IMR-90 (cell line): ENCODE measurements at regions not wholly inside any gene's neighbourhood (a gene's known extent, or its start where the extent isn't known, plus 50 kb on each side); places are given as distances from the start of the nearest gene placed in this dataset.

Experiments
- ATAC-seq: fragments of 200-7000 bp; cut with Tn5 transposase; 2 replicates; pipeline ENCODE4 v1.9.1; 2020; ENCODE audit warnings: low read depth, mild to moderate bottlenecking, moderate library complexity
- BruUV-seq: library from RNA; stranded (reverse); fragments of 400-500 nt; replicated peaks from 2 replicates; lab custom pipeline; 2021; lab: Mats Ljungman, UMichigan
- CTCF ChIA-PET: fragments of 300-600 bp; formaldehyde crosslinking; extraction: SDS; loops from one replicate; lab custom pipeline; 2021; ENCODE audit warnings: antibody characterized with exemption; lab: Yijun Ruan, JAX
- POLR2A ChIA-PET: fragments of 300-600 bp; sonication (Branson Sonifier 250); formaldehyde crosslinking; loops from one replicate; lab custom pipeline; 2022; ENCODE audit warnings: antibody characterized with exemption; ENCODE audit not compliant: unreplicated experiment; lab: Charles Lee
- DNase-seq: peaks from one replicate; pipeline ENCODE4 v3.0.0; 2013
- H2AFZ ChIP-seq: replicated peaks from 2 replicates; pipeline ENCODE3; 2013; ENCODE audit warnings: low read length, mild to moderate bottlenecking; ENCODE audit not compliant: poor library complexity
- H2AK5ac ChIP-seq: 2 replicates; pipeline ENCODE4 v1.6.1; 2013; ENCODE audit warnings: low read depth, low read length, inconsistent platforms
- H2AK9ac ChIP-seq: replicated peaks from 2 replicates; pipeline ENCODE3; 2013; ENCODE audit warnings: mild to moderate bottlenecking, low read depth, low read length, moderate library complexity; ENCODE audit not compliant: poor library complexity
- H2BK120ac ChIP-seq: 2 replicates; pipeline ENCODE4 v1.6.1; 2013; ENCODE audit warnings: low read depth, low read length, inconsistent platforms
- H2BK15ac ChIP-seq: 3 replicates; pipeline ENCODE4 v1.6.1; 2013; ENCODE audit warnings: low read depth, low read length, inconsistent platforms
- H2BK20ac ChIP-seq: 2 replicates; pipeline ENCODE4 v1.6.1; 2013; ENCODE audit warnings: low read depth, mild to moderate bottlenecking, inconsistent platforms, low read length, moderate library complexity
- H2BK5ac ChIP-seq: 2 replicates; pipeline ENCODE4 v1.6.1; 2013; ENCODE audit warnings: mild to moderate bottlenecking, low read depth, low read length, inconsistent platforms; ENCODE audit not compliant: poor library complexity, severe bottlenecking
- H3K14ac ChIP-seq: replicated peaks from 2 replicates; pipeline ENCODE4 v1.6.1; 2013; ENCODE audit warnings: low read depth, low read length, inconsistent platforms
- H3K18ac ChIP-seq: 2 replicates; pipeline ENCODE4 v1.6.1; 2013; ENCODE audit warnings: low read depth, low read length, control low read depth
- H3K23ac ChIP-seq: 2 replicates; pipeline ENCODE4 v1.6.1; 2013; ENCODE audit warnings: low read depth, low read length, inconsistent platforms
- H3K27ac ChIP-seq: 2 replicates; pipeline ENCODE4 v1.5.1; 2013; ENCODE audit warnings: mild to moderate bottlenecking, control low read depth, low read length; ENCODE audit not compliant: insufficient read depth
- H3K27me3 ChIP-seq: 2 replicates; pipeline ENCODE4 v1.6.1; 2013; ENCODE audit warnings: low read length; ENCODE audit not compliant: control insufficient read depth, insufficient read depth
- H3K36me3 ChIP-seq: 2 replicates; pipeline ENCODE4 v1.6.1; 2013; ENCODE audit warnings: low read length, mixed read lengths; ENCODE audit not compliant: control insufficient read depth, insufficient read depth
- H3K4ac ChIP-seq: 2 replicates; pipeline ENCODE4 v1.6.1; 2013; ENCODE audit warnings: low read depth, low read length, inconsistent platforms
- H3K4me1 ChIP-seq: 2 replicates; pipeline ENCODE4 v1.6.1; 2013; ENCODE audit warnings: low read length, mixed read lengths; ENCODE audit not compliant: control insufficient read depth, insufficient read depth
- H3K4me2 ChIP-seq: 2 replicates; pipeline ENCODE4 v1.6.1; 2013; ENCODE audit warnings: low read depth, mild to moderate bottlenecking, control low read depth, low read length, moderate library complexity
- H3K4me3 ChIP-seq: 2 replicates; pipeline ENCODE4 v1.5.1; 2013; ENCODE audit warnings: low read depth, mild to moderate bottlenecking, control low read depth, low read length, moderate library complexity; ENCODE audit not compliant: insufficient read depth
- H3K56ac ChIP-seq: 2 replicates; pipeline ENCODE4 v1.6.1; 2013; ENCODE audit warnings: low read length, inconsistent platforms; ENCODE audit not compliant: insufficient read depth; ENCODE audit errors: extremely low read depth
- H3K79me1 ChIP-seq, 2 experiments: 2 replicates each; pipeline ENCODE4 v1.6.1; 2013; ENCODE audit warnings: low read length in 2 of 2, inconsistent platforms in 1 of 2, low read depth in 1 of 2
- H3K9ac ChIP-seq: 2 replicates; pipeline ENCODE4 v1.6.1; 2013; ENCODE audit warnings: low read depth, low read length, control low read depth
- H3K9me1 ChIP-seq: 2 replicates; pipeline ENCODE4 v1.6.1; 2013; ENCODE audit warnings: low read length, inconsistent platforms; ENCODE audit not compliant: insufficient read depth
- H3K9me3 ChIP-seq: 2 replicates; pipeline ENCODE4 v1.6.1; 2013; ENCODE audit warnings: low read length; ENCODE audit not compliant: control insufficient read depth, insufficient read depth
- H4K20me1 ChIP-seq: 2 replicates; pipeline ENCODE4 v1.6.1; 2013; ENCODE audit warnings: low read length, inconsistent platforms; ENCODE audit not compliant: insufficient read depth
- H4K5ac ChIP-seq: 2 replicates; pipeline ENCODE4 v1.6.1; 2013; ENCODE audit warnings: mild to moderate bottlenecking, low read depth, low read length, control low read depth
- H4K8ac ChIP-seq, 2 experiments: 2 replicates each; pipeline ENCODE4 v1.6.1; 2013; ENCODE audit warnings: low read depth in 2 of 2, low read length in 2 of 2, control low read depth in 1 of 2, inconsistent platforms in 1 of 2
- H4K91ac ChIP-seq: 2 replicates; pipeline ENCODE4 v1.6.1; 2013; ENCODE audit warnings: low read depth, low read length, inconsistent platforms; ENCODE audit not compliant: insufficient read depth
- BHLHE40 ChIP-seq: fragments of 150-350 bp; IDR thresholded peaks from 2 replicates; pipeline ENCODE4 v1.6.1; 2016; ENCODE audit warnings: mild to moderate bottlenecking, low read depth, low read length
- CEBPB ChIP-seq: IDR thresholded peaks from 2 replicates; pipeline ENCODE4 v1.6.1; 2012; ENCODE audit warnings: low read depth, low read length, improper control_type of control experiment
- CHD1 ChIP-seq: IDR thresholded peaks from 2 replicates; pipeline ENCODE4 v1.6.1; 2012; ENCODE audit warnings: low read depth, low read length, improper control_type of control experiment
- CTCF ChIP-seq: conservative IDR thresholded peaks from 2 replicates; pipeline ENCODE4 v1.5.1; 2012; ENCODE audit warnings: mild to moderate bottlenecking, low read depth, low read length, improper control_type of control experiment
- ELK1 ChIP-seq: fragments of 150-350 bp; IDR thresholded peaks from 2 replicates; pipeline ENCODE4 v1.6.1; 2016; ENCODE audit warnings: low read depth, mild to moderate bottlenecking, low read length, moderate library complexity, borderline replicate concordance
- FOS ChIP-seq: fragments of 150-350 bp; IDR thresholded peaks from 2 replicates; pipeline ENCODE4 v1.6.1; 2016; ENCODE audit warnings: low read depth, low read length
- MAFK ChIP-seq: IDR thresholded peaks from 2 replicates; pipeline ENCODE4 v1.6.1; 2012; ENCODE audit warnings: low read depth, low read length, improper control_type of control experiment
- MAZ ChIP-seq: IDR thresholded peaks from 2 replicates; pipeline ENCODE4 v1.6.1; 2012; ENCODE audit warnings: low read depth, mild to moderate bottlenecking, low read length, improper control_type of control experiment, moderate library complexity, borderline replicate concordance
- MXI1 ChIP-seq: IDR thresholded peaks from 2 replicates; pipeline ENCODE4 v1.6.1; 2012; ENCODE audit warnings: low read depth, mild to moderate bottlenecking, low read length, moderate library complexity, borderline replicate concordance
- POLR2A ChIP-seq: IDR thresholded peaks from 2 replicates; pipeline ENCODE4 v1.6.1; 2012; ENCODE audit warnings: mild to moderate bottlenecking, low read depth, low read length
- RCOR1 ChIP-seq: IDR thresholded peaks from 2 replicates; pipeline ENCODE4 v1.6.1; 2012; ENCODE audit warnings: mild to moderate bottlenecking, low read length, improper control_type of control experiment; ENCODE audit not compliant: insufficient replicate concordance
- RFX5 ChIP-seq: IDR thresholded peaks from 2 replicates; pipeline ENCODE4 v1.8.0; 2012; ENCODE audit warnings: low read depth, mild to moderate bottlenecking, low read length, moderate library complexity
- SMC3 ChIP-seq: fragments of 150-350 bp; IDR thresholded peaks from 2 replicates; pipeline ENCODE4 v1.6.1; 2016; ENCODE audit warnings: low read depth, mild to moderate bottlenecking, antibody characterized with exemption, low read length, moderate library complexity
- WGBS, 2 experiments: methylation state at CpG; one replicate each; pipeline versions ENCODE4 v1.1.5 to v1.1.7; 2013; ENCODE audit warnings: missing lambda C conversion rate in 2 of 2; ENCODE audit not compliant: insufficient read length in 1 of 2; ENCODE audit errors: extremely low coverage in 2 of 2; 5-methylcytosine and 5-hydroxymethylcytosine counted together
- dilution Hi-C: fragments of 300-500 bp; cut with HindIII; formaldehyde crosslinking; loops from one replicate; pipeline ENCODE4 v1.14.3; 2018; ENCODE audit warnings: low sequenced_read_pairs; ENCODE audit not compliant: unreplicated experiment
- in situ Hi-C: fragments of 300-500 bp; cut with MboI; formaldehyde crosslinking; loops from 3 replicates; pipeline ENCODE4 v1.14.3; 2019; ENCODE audit warnings: low sequenced_read_pairs, inconsistent platforms, mixed read lengths
- intact Hi-C: fragments of 100-400 bp; cut with micrococcal nuclease; formaldehyde crosslinking; loops from 2 replicates; pipeline ENCODE4 v1.10.0; 2022

GRCh38 chr12:16796168-16796567, 190.2 kb upstream of the LMO3 start:
- Histone ChIP-seq H3K36me3 (no peaks in the 10 kb centered on the region), H4K20me1 (no peaks in the 10 kb centered on the region), H3K27ac (no peak overlapping the region), H3K4ac (no peak overlapping the region), H2AFZ (no peak overlapping the region), H3K4me1 (no peaks in the 10 kb centered on the region), H3K23ac (no peak overlapping the region), H2BK5ac (no peak overlapping the region), H3K4me2 (no peak overlapping the region), H4K8ac (no peak overlapping the region), H2BK120ac (no peak overlapping the region), H4K5ac (no peak overlapping the region), H3K9me3 (peaks cover 6% of the 10 kb centered on the region), H3K56ac (no peak overlapping the region), H3K14ac (no peak overlapping the region), H4K91ac (no peak overlapping the region), H3K79me1 (no peaks in the 10 kb centered on the region), H3K9me1 (no peaks in the 10 kb centered on the region), H3K27me3 (no peaks in the 10 kb centered on the region), H3K9ac (no peak overlapping the region), H3K18ac (no peak overlapping the region), H3K4me3 (no peak overlapping the region), H2AK5ac (no peak overlapping the region), H2AK9ac (no peak overlapping the region), H2BK15ac (no peak overlapping the region), H2BK20ac (no peak overlapping the region)
- TF ChIP-seq BHLHE40 (no peak), CTCF (no peak), RCOR1 (no peak), CEBPB (no peak), ELK1 (no peak), SMC3 (no peak), MAFK (no peak), POLR2A (no peak), MAZ (no peak), RFX5 (no peak), MXI1 (no peak), FOS (no peak), CHD1 (no peak)
- ChIA-PET POLR2A (no interaction called here), CTCF (no interaction called here)
- ATAC-seq: no peak
- intact Hi-C loops: no loop called here
- dilution Hi-C loops: no loop called here
- BruUV-seq: no TSS peak
- in situ Hi-C loops: no loop called here
- no peak for DNase-seq
- WGBS, 2 experiments: 0% methylated on average over 1 of the region's 1 CpG; no CpG with 5 or more reads in 1 of the 2 experiments
